Heart right ventricle (tissue), 16 donors: ENCODE measurements at regions not wholly inside any gene's neighbourhood (a gene's known extent, or its start where the extent isn't known, plus 50 kb on each side); places are given as distances from the start of the nearest gene placed in this dataset.

ENCODE experiments used
- ATAC-seq, 8 donors: fragments of 200-7000 bp; cut with Tn5 transposase; one replicate each; pipeline ENCODE4 v1.9.1; 2020; ENCODE audit warnings: mild to moderate bottlenecking in 8 of 8, moderate library complexity in 8 of 8, moderate number of reproducible peaks in 1 of 8
- DNase-seq, 2 donors: peaks; one replicate each; pipeline ENCODE4 v3.0.0-alpha.2; 2020
- H3K27ac ChIP-seq, 10 donors: fragments of 200-600 bp; sonication (generic) in 2 of 10; one replicate each; pipeline versions ENCODE4 v1.5.0 to v1.8.0; 2020 to 2022; ENCODE audit warnings: mild to moderate bottlenecking in 3 of 10
- H3K27me3 ChIP-seq, 7 donors: fragments of 200-600 bp; one replicate each; pipeline ENCODE4 v1.8.0; 2021 to 2022; ENCODE audit warnings: mild to moderate bottlenecking in 2 of 7
- H3K36me3 ChIP-seq, 9 donors: fragments of 200-600 bp; sonication (generic) in 1 of 9; one replicate each; pipeline versions ENCODE4 v1.5.0 to v1.8.0; 2020 to 2022; ENCODE audit warnings: mild to moderate bottlenecking in 2 of 9
- H3K4me1 ChIP-seq, 9 donors: fragments of 200-600 bp; sonication (generic) in 1 of 9; one replicate each; pipeline versions ENCODE4 v1.5.0 to v1.8.0; 2020 to 2022; ENCODE audit warnings: mild to moderate bottlenecking in 4 of 9
- H3K4me3 ChIP-seq, 10 donors: fragments of 200-600 bp; sonication (generic) in 2 of 10; one replicate each; pipeline versions ENCODE4 v1.5.0 to v1.8.0; 2020 to 2022; ENCODE audit warnings: mild to moderate bottlenecking in 7 of 10, moderate library complexity in 2 of 10
- H3K9me3 ChIP-seq, 11 donors: fragments of 200-600 bp in 10 of 11; sonication (generic) in 2 of 11; one replicate each; pipeline versions ENCODE4 v1.5.0 to v1.8.0; 2013 to 2022; ENCODE audit warnings: mild to moderate bottlenecking in 2 of 11, control low read depth in 1 of 11, moderate library complexity in 1 of 11
- CTCF ChIP-seq, 9 donors: fragments of 200-600 bp; sonication (generic) in 2 of 9; IDR thresholded peaks; one replicate each; pipeline versions ENCODE4 v1.5.0 to v1.8.0; 2021 to 2022; ENCODE audit warnings: antibody characterized with exemption in 9 of 9, mild to moderate bottlenecking in 5 of 9, moderate library complexity in 1 of 9
- WGBS, 2 donors: extraction: QIAGEN DNeasy Blood & Tissue Kit; methylation state at CpG; one replicate each; pipeline ENCODE4 v1.1.7; 2013; ENCODE audit warnings: inconsistent platforms in 1 of 2; 5-methylcytosine and 5-hydroxymethylcytosine counted together
- intact Hi-C, 10 donors: fragments of 100-400 bp; cut with DNase I; formaldehyde crosslinking; loops; one replicate each; pipeline versions ENCODE4 v1.11.1 to v1.14.2; 2022
- donor health status: Arrhythmogenic right ventricular cardiomyopathy.
- donor health status: ischemic (EF 13 %, LVEDD 7.1; RV severe dilation, severe dysfunction).
- donor health status: healthy with polysubstance abuse.
- donor health status: DM: no; HTN: yes; CAD: no.
- donor health status: DM: no; HTN: no; CAD: no.
- donor health status: ischemic (EF 25% LVEDD 6.9; RV normal size, moderate dysfunction).
- donor health status: ischemic (EF 25% LVEDD 5.7; RV mildly dilated, moderate dysfunction).
- donor health status: healthy.
- donor health status: DM: yes; HTN: yes; CAD: no.
- donor health status: Ischemic cardiomyopathy.
- donor health status: ischemic (EF 35%, LVEDD 5.7; RV mildly dilated, moderate dysfunction).
- donor health status: nonischemic (EF 11% LVEDD 7.7; RV severe dilation, severe dysfunction).
- donor health status: DM: yes; HTN: yes; CAD: no.
- donor health status: PGD.
- donor health status: ischemic (EF 29% LVEDD 5.4; RV normal size, mild dysfunction).
- donor health status: nonischemic (EF 23%, LVEDD 6.1; RV moderate dilation, normal function).

- DNase-seq (no peak), ATAC-seq (no peak)
- 57 to 69% methylated on average over 20 of the region's 20 CpGs for WGBS, 2 donors
- intact Hi-C loops = no loop called here
- H3K4me1 ChIP-seq = peaks cover 20 to 54% (median 47%) of the 10 kb centered on the region in 9 donors
- no peaks in the 10 kb centered on the region for H3K36me3 ChIP-seq
- no peak overlapping the region for H3K4me3 ChIP-seq
- TF ChIP-seq CTCF (IDR thresholded peaks at IDR 0.05) = no peak
- H3K27me3 ChIP-seq = peaks cover 0 to 53% (median 29%) of the 10 kb centered on the region in 7 donors
- peaks cover 0 to 5% (median 0%) of the 10 kb centered on the region in 11 donors for H3K9me3 ChIP-seq
- peak overlapping the region in 4 of 10 donors; percentile 61 to 85 (median 84) for H3K27ac ChIP-seq
Observed at GRCh38 chr14:100675699-100676684, 50.7 kb upstream of the DLK1 start.
